NCI-H1048 (cell line): ENCODE measurements at regions not wholly inside any gene's neighbourhood (a gene's known extent, or its start where the extent isn't known, plus 50 kb on each side); places are given as distances from the start of the nearest gene placed in this dataset.
"Not testable (repeated sequence)": the region's sequence is repeated elsewhere in the genome, so short reads cannot be mapped to it uniquely, and the experiment has no call there.

Source experiments
- DNase-seq: peaks from one replicate; lab custom pipeline; 2025; lab: John Stamatoyannopoulos, UW

- no peak for DNase-seq
Observed at GRCh38 chr6:156688620-156688971, 88.6 kb upstream of the ARID1B start.

DNA sequence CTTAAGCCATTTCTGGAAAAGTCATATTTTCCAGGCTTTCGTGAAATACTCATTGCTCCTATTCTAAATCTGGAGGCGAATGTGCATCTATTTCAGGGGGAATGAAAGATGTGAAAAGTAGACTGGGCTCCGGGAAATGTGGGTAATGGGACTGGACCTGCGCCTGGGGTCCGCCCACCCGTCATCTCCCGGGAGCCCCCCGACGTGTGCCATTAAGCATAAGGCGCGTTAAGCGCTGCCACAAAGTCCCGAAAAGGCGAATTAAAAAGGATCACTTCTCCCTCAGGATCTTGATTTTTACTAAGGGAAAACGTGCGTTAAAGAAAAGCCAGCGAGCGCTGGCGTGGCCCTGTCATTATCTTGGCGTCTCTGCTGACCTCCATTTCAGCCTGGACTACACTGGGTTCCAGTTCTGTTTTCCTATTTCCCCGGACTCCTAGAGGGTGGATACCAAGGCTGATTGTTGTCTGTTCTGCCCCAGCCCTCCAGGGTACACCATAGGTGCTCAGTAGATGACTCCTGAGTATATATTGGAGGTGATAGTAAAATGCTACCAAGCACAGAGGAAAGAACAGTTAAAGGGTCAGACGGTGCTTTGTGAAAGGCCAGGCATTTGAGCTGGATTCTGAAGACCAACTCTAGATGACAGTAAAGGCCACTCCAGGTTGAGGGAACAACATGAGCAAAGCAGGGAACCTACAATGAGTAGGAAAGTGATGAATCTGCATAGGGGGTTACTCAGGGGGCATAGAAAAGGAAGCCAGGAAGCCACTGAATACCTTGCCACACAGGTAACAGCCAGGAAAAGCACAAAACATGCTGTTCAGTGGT, 89.2 kb upstream of the ARID1B start:
- no peak for DNase-seq

DNA sequence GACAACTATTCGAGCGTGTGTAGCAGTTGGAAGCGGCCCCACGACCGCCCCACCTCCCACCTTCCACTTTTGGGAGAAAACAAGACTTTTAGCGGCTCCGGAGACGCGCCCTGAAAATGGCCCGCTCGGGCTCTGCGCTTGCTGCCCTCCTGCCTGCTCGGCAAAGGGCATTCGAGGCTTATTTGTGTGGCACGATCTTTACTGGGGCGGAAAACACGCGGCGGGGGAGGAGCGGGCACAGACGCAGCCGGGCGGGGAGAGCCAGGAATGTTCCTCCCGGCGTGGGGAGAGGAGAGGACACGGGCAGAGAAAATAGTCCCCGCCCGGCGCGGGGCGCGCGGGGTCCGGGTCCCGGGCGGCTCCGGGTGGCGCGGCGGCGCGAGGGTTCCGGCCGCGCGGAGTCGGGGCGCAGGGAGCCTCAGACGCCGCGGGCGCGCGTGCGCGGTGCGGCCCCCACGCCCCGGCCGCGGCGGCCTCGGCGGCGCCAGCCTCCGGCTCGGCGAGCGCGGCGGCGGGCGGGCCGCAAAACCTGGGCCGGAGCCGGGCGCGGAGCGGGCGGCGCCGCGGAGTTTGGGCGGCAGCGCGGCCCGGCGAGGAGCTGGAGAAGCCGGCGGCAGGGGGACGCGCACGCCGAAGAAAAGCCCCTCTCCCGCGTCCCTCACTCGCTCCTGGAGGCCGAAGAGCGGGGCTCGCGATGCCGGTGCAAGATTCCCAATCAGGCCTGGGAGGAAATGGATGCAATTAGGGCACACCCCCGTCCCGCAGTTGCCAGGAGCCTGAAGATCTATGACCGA, 90.0 kb upstream of the ARID1B start:
- DNase-seq, result peak; percentile 71

- DNase-seq, result no peak
Observed at GRCh38 chr6:156686301-156686994, 90.7 kb upstream of the ARID1B start.

DNA sequence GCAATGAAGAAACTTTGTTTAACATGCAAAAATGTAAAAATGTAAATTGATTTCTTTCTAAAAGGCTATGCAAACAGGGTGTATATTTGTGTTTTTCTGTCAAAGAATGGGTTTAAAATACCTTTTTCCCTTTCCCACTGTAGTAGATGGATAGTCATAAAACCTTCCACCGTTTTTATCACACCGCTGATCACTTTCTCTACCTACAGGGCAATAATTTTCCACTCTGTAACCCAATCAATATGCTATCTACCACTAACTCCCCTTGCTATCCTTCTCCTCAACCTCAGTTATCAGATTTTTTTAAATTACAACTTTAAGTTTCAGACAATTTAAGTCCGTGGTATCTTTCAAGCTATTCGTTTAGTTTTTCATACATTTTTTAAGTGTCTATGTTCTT, 91.4 kb upstream of the ARID1B start:
- no peak for DNase-seq

GRCh38 chr6:156683821-156684220, 93.4 kb upstream of the ARID1B start:
- DNase-seq, result no peak

GRCh38 chr6:156676721-156677120, 100.5 kb upstream of the ARID1B start:
- no peak for DNase-seq

DNA sequence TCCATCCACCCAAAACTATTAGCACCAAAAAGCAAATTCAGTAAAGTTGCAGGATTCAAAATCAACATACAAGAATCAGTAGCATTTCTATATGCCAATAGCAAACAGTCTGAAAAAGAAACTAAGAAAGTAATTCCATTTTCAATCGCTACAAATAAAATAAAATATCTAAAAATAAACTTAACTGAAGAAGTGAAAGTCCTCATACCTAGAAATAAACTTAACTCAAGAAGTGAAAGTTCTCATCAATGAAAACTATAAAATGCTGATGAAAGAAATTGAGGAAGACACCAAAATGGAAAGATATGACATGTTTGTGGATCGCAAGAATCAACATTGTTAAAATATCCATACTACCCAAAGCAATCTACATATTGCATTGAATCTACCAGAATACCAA, 103.0 kb upstream of the ARID1B start:
- no peak for DNase-seq

- DNase-seq, result not testable (repeated sequence)
Observed at GRCh38 chr6:156670097-156670496, 107.1 kb upstream of the ARID1B start.

DNA sequence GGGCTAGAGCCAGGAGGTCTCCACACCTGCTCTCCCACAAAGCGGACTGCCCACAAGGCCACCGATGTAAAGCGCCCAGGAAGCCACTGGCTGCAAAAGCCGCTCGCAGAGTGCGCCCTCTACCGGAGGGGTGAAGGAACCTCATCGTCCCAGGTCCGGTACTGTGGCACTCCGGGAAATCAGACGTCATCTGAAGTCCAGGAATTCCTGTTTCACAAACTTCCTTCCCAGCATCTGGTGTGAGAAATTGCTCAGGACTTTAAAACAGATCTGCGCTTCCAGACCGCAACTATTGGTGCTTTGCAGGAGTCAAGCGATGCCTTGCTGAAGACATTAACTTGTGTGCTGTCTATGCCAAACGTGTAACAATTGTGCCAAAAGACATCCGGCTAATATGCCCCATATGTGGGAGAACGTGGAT, 115.1 kb upstream of the ARID1B start:
- DNase-seq, result no peak

GRCh38 chr6:156660389-156660788, 116.8 kb upstream of the ARID1B start:
- no peak for DNase-seq

DNA sequence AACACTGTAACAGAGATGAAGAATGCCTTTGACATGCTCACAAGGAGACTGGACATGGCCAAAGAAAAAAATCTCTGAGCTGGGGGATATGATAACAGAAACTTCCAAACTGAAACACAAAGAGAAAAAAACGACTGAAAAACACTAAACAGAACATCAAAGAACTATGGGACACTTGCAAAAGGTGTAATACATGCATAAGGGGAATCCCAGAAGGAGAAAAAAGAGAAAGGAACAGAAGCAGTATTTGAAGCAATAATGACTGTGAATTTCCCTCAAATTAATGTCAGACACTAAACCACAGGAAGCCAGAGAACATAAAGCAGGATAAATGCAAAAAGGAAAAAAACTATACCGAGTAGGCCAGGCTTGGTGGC, 117.4 kb upstream of the ARID1B start:
- no peak for DNase-seq

- DNase-seq, result no peak
Observed at GRCh38 chr6:156658966-156659821, 118.0 kb upstream of the ARID1B start.

DNA sequence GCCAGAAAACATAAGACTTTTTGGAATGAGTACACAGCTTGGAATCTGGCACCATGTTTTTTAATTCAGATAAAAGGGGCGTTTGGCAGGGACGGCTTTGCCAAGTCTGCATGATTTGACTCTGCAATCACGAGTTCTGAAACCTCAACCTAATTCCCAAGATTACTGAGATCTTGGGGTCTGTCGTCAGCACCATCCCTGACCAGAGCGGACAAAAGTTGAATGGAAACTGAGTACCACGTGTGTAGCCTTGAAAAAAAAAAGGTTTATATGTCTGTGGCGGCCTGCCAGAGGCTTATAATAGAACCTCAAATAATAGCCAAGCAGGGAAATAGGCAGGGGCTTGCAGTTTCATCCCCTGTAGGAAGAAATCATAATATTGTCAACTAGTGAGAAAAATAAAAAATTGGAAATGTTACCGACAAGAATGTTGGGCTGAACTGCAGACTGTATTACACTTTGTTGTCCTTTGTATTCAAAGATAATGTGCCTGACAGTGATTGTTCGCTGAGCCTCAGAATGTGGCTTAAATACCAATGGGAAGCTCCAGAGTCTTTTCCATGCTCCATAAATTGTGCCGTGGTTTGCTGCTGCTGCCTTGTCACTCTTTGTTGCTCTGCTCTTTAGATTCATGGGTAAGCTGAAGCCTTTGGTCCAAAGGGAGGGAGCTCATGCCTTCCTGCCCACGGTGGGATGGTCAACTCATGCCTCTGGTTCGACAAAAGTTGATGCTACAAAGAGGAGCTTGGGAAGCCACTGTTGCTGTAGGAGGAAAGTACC, 118.8 kb upstream of the ARID1B start:
- DNase-seq, result no peak

DNA sequence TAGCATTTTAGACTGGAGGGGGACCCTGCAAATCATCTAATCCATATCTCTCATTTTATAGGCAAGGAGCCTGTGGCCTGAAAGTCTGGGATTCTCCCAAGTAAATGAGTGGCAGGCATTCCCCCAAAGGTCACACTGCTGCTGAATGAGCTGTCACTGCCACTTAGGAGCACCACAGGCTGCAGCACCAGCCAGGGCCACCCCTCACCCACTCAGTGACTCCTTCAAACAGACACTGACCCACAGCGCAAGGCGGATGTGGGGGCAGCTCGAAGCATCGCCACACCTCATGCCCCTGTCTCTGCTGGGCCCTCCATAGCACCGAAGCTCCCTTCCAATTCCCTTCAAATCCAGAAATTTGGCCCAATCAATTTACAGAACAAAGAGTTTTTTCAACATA, 119.9 kb upstream of the ARID1B start:
- DNase-seq, result no peak

DNA sequence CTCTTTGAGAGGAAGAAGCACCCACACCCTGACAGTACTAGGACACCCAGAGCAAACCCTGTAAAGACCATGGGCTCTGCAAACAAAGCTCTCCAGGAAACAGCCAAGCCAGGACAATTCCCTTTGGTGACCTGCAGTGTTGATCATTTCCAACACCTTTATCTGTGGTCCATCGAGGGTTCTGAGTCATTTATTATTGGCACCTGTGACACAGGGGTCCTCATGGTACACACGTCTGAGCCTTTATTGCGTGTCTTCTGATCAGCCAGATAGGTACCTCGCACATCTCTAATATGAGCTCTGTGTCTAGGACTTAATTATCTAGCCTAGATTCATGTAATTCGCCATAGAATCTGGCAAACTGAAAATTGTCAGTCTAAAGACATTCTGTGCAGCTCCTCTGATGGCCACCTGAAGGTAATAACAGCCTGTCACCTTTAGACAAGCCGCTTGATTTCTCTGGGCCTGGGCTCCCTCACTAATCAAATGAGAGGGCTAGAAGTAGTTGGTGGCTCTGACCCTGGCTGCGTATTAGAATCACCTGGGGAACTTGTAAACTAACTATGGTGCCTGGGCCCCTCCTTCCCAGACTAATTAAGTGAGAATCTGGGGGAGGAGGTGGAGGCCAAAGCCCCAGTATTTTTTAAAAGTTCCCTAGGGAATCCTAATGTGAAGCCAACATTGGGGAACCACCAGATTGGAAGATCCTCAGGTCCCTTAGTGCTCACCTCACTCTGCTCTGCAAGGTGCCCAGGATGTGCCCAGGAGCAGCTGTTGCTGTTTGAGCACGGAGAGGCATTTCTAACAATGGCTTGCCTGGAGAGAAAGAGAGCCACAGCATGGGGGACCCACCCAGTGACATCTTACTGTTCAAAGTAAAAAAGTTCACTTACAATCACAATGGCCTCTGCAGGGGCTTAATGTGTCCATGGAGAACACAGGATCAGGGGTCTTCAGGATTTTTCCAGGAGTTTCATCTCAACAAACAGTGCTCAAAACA, 122.0 kb upstream of the ARID1B start:
- no peak for DNase-seq

GRCh38 chr6:156652231-156652750, 124.9 kb upstream of the ARID1B start:
- DNase-seq, result no peak

DNA sequence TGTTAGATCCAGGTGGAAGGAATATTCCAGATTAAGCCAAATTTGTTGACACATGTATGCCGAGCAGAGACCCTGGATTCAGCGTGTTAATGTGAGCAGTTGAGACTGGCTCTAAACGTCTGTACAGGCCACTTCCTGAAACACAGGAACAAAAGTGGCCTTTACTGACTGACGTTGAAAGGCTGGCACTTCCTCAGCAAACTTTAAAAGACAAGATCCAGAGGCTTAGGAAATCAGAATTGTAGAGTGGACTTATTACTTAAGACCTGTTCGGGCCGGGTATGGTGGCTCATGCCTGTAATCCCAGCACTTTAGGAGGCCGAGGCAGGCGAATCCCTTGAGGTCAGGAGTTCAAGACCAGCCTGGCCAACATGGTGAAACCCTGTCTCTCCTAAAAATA, 125.7 kb upstream of the ARID1B start:
- no peak for DNase-seq

DNA sequence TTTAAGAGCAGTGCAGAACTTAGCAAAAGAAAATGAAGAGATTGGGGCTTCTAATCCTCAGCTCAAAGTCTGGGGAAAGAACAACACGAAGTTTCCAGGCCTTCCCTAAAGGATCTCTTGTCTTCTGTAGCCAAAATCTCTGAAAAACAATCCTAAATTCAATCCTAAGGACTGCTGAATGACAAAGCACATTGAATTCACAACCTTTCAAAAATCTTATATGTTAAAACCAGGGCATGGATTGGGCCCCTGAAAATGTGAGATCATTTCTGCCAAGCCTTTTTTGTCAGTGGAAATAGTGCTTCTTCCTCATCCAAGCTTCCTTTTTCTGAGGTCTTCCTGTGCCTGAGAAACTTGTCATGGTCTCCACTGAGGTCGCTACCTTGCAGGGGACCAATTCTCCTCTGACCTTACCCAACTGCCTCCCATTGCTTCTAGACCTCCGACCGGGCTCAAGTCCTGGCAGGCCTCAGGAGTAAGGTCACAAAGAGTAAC, 126.2 kb upstream of the ARID1B start:
- no peak for DNase-seq
